Type B pancreatic cell (in vitro differentiated cells): ENCODE measurements at regions not wholly inside any gene's neighbourhood (a gene's known extent, or its start where the extent isn't known, plus 50 kb on each side); places are given as distances from the start of the nearest gene placed in this dataset.

Source experiments
- DNase-seq: peaks from one replicate; pipeline ENCODE4 v3.0.0; 2021; ENCODE audit warnings: mixed read lengths; ENCODE audit not compliant: unreplicated experiment; ENCODE audit errors: extremely low spot score
- H3K27ac Mint-ChIP-seq: 2 replicates; pipeline ENCODE4 v1.8.0; 2021; ENCODE audit warnings: mild to moderate bottlenecking, mixed read lengths
- H3K27me3 Mint-ChIP-seq: 2 replicates; pipeline ENCODE4 v1.8.0; 2021; ENCODE audit warnings: mixed read lengths
- H3K36me3 Mint-ChIP-seq: 2 replicates; pipeline ENCODE4 v1.8.0; 2021; ENCODE audit warnings: mixed read lengths
- H3K4me1 Mint-ChIP-seq: one replicate; pipeline ENCODE4 v1.8.0; 2021; ENCODE audit warnings: mixed read lengths; ENCODE audit not compliant: unreplicated experiment
- H3K4me3 Mint-ChIP-seq: 2 replicates; pipeline ENCODE4 v1.8.0; 2021; ENCODE audit warnings: mild to moderate bottlenecking, mixed read lengths
- H3K9me3 Mint-ChIP-seq: 2 replicates; pipeline ENCODE4 v1.8.0; 2021; ENCODE audit warnings: mixed read lengths
- TF ChIP-seq, protein P1 (sequence below): fragments of 200-600 bp; sonication (generic); conservative IDR thresholded peaks from 2 replicates; pipeline ENCODE4 v1.5.0; 2021; ENCODE audit warnings: antibody characterized with exemption, mild to moderate bottlenecking

DNA sequence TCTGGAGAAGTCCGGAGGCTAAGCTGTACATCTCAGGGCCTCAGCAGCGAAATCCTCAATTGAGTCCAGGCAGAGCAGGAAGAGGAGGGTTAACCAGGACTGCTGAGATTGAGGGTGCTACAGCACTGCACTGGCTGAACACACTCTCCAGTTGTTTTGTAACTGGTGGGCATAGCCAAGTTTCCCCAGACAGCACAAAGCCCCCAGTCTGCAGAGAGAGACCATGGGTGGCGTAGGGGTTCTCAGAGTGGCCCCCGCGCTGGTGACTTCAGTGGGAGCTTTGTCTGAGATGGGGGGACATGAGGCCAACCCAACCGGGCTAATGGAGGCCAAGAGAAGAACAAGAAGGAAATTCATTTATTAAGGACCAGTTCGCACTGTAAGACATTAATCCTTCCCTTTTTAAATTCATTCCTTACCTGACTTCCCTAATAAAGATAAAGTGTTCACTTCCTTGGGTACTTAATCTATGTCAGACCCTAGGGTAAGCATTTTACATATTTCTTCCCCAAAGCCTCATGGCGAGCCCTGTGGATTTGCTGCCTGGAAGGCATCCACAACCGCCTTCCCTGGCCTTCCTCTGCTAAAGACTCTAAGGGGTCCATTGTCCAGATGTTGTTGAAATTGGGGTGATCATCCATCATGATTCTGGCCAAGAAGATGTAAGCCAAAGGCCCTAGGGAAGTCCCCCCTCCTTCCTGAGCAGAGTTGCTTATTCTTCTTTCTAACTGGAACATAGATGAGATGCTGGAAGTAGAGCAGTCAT, 121.4 kb upstream of the CHST15 start:
- Mint-ChIP-seq H3K36me3 (no peaks in the 10 kb centered on the region), H3K27ac (no peak overlapping the region), H3K9me3 (peaks cover 2% of the 10 kb centered on the region), H3K27me3 (peaks cover 11% of the 10 kb centered on the region), H3K4me1 (peaks cover 12% of the 10 kb centered on the region), H3K4me3 (no peak overlapping the region)
- no peak for DNase-seq
- TF ChIP-seq, protein P1, sequence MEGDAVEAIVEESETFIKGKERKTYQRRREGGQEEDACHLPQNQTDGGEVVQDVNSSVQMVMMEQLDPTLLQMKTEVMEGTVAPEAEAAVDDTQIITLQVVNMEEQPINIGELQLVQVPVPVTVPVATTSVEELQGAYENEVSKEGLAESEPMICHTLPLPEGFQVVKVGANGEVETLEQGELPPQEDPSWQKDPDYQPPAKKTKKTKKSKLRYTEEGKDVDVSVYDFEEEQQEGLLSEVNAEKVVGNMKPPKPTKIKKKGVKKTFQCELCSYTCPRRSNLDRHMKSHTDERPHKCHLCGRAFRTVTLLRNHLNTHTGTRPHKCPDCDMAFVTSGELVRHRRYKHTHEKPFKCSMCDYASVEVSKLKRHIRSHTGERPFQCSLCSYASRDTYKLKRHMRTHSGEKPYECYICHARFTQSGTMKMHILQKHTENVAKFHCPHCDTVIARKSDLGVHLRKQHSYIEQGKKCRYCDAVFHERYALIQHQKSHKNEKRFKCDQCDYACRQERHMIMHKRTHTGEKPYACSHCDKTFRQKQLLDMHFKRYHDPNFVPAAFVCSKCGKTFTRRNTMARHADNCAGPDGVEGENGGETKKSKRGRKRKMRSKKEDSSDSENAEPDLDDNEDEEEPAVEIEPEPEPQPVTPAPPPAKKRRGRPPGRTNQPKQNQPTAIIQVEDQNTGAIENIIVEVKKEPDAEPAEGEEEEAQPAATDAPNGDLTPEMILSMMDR, result no peak

DNA sequence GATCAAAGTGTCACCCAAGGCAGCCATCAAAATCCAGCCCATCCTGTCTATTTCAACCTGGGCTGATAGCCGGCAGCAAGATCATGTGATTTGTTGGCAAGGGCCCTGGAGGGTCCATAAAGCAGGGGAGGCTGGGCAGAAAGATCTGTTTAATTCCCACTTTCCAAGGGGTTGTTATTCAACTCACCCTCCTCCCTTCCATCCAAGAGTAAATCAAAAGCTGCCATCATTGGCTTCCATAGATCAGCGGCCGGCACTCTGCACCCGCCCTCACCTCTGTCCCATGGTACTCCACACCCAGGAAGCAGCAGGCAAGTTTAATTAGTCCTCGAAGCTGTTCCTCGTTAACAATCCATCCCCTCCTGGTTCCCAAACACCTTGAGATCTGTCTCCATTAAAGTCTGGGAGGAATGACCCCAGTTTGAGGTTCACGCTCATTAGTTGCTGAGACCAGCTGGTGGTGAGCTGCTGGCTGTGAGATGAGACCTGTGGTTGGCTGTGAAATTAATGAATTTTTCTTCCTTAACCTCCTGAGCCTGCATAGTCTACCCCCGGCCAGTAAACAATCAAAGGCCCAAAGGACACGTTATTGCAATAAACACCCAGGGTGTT, 120.6 kb upstream of the CHST15 start:
- Mint-ChIP-seq H3K9me3 (peaks cover 6% of the 10 kb centered on the region), H3K4me1 (peaks cover 11% of the 10 kb centered on the region), H3K36me3 (no peaks in the 10 kb centered on the region), H3K4me3 (no peak overlapping the region), H3K27ac (no peak overlapping the region), H3K27me3 (peaks cover 11% of the 10 kb centered on the region)
- no peak for DNase-seq
- TF ChIP-seq, protein P1, result no peak

DNA sequence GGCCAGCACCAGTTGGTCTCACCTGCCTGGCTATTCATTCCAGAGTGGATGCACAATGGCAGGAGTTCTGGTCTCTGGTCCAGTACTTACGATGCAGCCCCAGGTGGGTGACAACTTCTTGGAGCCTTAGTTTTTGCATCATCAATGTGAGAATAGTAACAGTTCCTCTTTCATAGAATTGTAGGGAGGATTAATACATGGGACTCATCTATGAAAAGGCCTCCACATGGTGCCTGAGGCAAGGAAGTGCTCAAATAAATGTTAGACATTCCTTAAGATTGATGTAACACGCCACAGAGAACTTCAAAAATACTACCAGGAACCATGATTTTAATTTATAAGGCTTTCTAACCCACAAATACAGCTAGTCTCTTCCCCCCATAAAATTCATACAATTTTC, 120.1 kb upstream of the CHST15 start:
- no peak for DNase-seq
- TF ChIP-seq, protein P1, result no peak
- Mint-ChIP-seq H3K4me3 (no peak overlapping the region), H3K36me3 (no peaks in the 10 kb centered on the region), H3K4me1 (peaks cover 11% of the 10 kb centered on the region), H3K27ac (no peak overlapping the region), H3K27me3 (peaks cover 11% of the 10 kb centered on the region), H3K9me3 (peaks cover 6% of the 10 kb centered on the region)

DNA sequence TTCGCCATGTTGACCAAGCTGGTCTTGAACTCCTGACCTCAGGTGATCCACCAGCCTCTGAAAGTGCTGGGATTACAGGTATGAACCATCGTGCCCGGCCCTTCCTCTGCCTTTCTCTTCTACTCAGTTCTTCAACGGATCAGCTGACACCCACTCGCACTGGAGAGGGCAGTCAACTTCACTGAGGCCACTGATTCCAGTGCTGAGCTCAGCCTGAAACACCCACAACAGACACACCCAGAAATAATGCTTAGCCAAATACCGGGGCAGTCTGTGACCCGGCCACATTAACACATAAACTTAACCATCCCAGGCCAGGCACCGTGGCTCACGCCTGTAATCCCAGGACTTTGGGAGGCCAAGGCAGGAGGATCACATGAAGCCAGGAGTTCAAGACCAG, 119.3 kb upstream of the CHST15 start:
- DNase-seq, result no peak
- Mint-ChIP-seq H3K4me1 (peaks cover 11% of the 10 kb centered on the region), H3K4me3 (no peak overlapping the region), H3K27me3 (peaks cover 11% of the 10 kb centered on the region), H3K27ac (no peak overlapping the region), H3K9me3 (peaks cover 6% of the 10 kb centered on the region), H3K36me3 (no peaks in the 10 kb centered on the region)
- TF ChIP-seq, protein P1, result no peak

DNA sequence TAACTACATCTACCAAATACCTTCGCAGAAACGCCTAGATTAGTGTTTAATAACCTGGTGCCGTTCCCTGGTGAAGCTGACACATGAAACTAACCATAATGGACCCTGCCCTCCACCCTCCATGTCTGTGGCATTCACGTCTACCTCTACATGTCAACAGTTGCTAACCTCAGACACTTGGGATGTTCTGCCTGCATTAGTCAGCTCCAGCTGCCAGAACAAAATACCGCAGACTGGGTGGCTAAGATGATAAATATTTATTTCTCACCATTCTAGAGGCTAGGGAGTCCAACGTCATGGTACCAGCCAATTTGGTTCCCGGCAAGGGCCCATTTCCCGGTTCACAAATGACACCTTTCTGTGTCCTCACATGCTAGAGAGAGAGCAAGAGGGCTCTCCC, 118.5 kb upstream of the CHST15 start:
- peaks cover 7% of the 10 kb centered on the region for H3K27me3 Mint-ChIP-seq
- H3K36me3 Mint-ChIP-seq, result no peaks in the 10 kb centered on the region
- H3K27ac Mint-ChIP-seq, result no peak overlapping the region
- TF ChIP-seq, protein P1, result no peak
- H3K4me3 Mint-ChIP-seq, result no peak overlapping the region
- peaks cover 11% of the 10 kb centered on the region for H3K4me1 Mint-ChIP-seq
- peaks cover 6% of the 10 kb centered on the region for H3K9me3 Mint-ChIP-seq
- no peak for DNase-seq
